D721Med (cell line): ENCODE measurements at regions not wholly inside any gene's neighbourhood (a gene's known extent, or its start where the extent isn't known, plus 50 kb on each side); places are given as distances from the start of the nearest gene placed in this dataset.

Experiments
- DNase-seq: peaks from one replicate; pipeline ENCODE4 v3.0.0; 2011; ENCODE audit warnings: low spot score; ENCODE audit not compliant: insufficient read length
- FAIRE-seq: peaks from 2 replicates; lab custom pipeline; 2011; peaks lifted over from hg19 to GRCh38; lab: Jason Lieb, UNC
- TF ChIP-seq, protein P1 (sequence below): IDR thresholded peaks from 2 replicates; pipeline ENCODE4 v1.5.1; 2012; ENCODE audit warnings: mild to moderate bottlenecking, control low read depth; ENCODE audit not compliant: insufficient read depth; ENCODE audit errors: missing control alignments

DNA sequence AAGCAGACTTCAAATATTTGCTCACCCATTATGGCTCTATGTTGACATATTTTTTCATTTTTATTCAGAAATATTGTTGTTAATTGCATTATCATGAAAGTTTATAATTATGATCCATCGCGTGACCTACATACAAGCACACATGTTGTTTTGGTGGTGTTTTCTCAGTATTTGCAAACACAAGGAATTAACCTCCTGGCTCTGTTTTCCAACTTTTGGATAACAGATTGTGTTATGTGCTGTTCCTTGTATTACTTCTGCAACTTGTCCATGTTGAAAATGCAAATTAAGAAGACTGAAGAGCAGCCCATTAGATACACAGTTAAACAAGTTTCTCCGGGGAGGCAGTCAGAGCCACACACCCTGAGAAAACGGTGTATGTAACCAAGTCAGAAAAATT, 201.2 kb downstream of the SEC23A start:
- no peak for DNase-seq
- TF ChIP-seq, protein P1, sequence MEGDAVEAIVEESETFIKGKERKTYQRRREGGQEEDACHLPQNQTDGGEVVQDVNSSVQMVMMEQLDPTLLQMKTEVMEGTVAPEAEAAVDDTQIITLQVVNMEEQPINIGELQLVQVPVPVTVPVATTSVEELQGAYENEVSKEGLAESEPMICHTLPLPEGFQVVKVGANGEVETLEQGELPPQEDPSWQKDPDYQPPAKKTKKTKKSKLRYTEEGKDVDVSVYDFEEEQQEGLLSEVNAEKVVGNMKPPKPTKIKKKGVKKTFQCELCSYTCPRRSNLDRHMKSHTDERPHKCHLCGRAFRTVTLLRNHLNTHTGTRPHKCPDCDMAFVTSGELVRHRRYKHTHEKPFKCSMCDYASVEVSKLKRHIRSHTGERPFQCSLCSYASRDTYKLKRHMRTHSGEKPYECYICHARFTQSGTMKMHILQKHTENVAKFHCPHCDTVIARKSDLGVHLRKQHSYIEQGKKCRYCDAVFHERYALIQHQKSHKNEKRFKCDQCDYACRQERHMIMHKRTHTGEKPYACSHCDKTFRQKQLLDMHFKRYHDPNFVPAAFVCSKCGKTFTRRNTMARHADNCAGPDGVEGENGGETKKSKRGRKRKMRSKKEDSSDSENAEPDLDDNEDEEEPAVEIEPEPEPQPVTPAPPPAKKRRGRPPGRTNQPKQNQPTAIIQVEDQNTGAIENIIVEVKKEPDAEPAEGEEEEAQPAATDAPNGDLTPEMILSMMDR: no peak
- no peak for FAIRE-seq

DNA sequence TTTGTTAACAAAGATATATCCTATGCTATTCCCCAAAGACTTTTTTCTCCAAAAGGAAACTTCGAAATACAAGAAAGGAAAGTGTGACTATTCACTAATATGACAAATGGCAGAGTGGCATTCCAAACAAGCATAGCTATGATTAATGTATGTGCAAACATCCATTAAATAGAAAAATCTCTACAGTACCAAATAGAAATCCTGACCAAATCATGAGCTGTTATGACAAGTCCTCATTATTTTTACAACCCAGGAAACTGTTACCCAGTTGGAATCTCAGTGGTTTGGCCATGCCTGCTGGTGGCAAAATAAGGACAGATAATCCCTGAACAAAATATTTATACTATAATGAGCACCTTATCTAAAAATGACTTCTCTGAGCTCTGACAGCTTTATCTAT, 202.1 kb downstream of the SEC23A start:
- TF ChIP-seq, protein P1: no peak
- no peak for FAIRE-seq
- no peak for DNase-seq

- TF ChIP-seq, protein P1: no peak
- FAIRE-seq: no peak
- DNase-seq: no peak
Measured at GRCh38 chr14:38887696-38888095, 215.3 kb downstream of the SEC23A start.

DNA sequence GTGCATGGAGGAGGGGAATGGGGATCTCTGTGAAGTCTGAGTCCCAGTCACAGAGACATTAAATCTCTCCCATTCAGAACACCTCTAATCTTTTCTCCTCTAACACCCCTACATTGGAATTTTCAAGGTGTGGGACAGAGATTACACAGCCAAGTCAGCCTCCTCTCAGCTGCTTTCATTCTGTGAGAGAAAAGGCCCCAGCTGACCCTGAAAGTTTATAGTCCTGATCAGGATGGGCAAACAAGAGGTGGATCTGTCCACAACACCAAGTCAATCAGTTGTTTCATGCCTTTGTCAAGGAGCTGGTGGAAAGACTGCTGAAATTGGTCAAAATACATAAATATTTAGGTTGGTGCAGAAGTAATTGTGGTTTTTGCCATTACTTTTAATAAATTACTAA, 218.9 kb downstream of the SEC23A start:
- TF ChIP-seq, protein P1: no peak
- DNase-seq (no peak), FAIRE-seq (no peak)

DNA sequence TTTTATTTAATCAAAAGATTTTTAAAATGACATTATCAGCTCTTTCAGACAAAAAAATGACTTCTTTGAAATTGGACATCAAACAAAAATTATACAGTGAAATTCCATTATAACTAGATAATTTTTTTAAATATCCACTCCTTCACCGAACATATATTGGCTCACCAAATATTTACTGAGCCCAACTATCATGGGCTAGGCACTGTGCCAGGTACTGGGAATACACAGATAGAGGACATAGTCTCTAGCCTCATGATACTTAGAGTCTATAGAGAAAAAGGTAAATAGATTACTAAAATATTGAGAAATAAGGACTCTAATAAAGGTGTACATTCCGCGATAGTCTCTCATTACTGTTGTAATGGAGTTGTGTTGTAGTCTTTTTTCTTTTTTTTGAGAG, 219.9 kb downstream of the SEC23A start:
- FAIRE-seq (no peak), DNase-seq (no peak)
- TF ChIP-seq, protein P1: no peak

DNA sequence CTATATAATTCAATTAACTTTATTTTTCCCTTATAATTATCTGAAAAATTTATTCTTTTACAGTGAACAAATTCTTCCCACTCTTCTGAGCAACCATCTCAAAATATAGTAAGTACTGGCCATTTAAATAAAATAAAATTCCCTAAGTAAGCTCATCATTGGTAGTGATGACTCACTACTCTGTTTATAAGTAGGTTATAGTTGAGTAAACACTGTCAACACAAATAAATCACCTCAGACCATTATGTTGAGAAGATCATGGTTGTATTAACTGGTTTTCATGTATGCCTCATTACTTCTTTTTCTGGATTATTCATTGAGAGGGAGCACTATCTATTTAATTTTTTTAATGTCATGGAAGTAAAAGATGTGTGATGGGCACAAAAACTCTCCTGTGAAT, 220.5 kb downstream of the SEC23A start:
- TF ChIP-seq, protein P1: no peak
- FAIRE-seq: no peak
- DNase-seq: no peak

DNA sequence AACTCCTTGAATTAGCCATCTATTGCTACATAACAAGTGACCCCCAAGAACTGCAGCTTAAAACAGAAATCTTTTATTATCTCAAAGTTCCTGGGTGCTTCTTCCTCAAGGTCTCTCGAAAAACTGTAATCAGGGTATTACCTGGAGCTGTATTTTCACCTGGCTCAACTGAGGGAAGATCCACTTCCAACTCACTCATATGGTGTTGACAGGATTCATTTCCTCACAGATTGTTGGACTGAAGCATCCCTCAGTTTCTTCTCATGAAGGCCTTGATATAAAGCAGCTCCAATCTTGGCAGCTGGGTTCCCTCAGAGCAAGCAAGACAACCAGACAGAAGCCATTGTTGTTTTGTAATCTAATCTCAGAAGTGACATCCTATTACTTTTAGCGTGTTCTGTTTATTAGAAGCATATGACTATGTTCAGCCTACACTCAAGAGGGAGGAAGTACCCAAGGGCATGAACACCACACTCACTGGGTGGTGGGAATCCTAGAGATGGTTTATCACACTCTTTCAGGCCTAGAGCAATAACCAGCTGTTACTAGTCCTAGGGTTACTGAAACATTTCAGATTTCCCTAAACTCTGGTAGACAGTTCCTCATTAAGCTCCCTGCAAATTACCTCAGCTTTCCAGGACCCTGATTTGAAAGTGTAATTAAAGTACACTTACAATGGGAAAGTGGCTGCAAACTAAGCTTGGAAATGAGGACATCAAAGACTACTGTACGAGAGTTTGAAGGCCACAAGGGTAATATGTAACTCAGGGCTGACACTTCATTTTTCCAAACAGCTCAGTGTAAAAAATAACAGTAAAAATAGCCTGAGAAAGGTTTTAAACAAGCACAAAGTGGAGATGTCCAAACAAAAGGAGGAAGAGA, 222.2 kb downstream of the SEC23A start:
- no peak for DNase-seq
- no peak for FAIRE-seq
- TF ChIP-seq, protein P1: no peak
